ENCODE measurements at regions not wholly inside any gene's neighbourhood (a gene's known extent, or its start where the extent isn't known, plus 50 kb on each side); places are given as distances from the start of the nearest gene placed in this dataset.

DNA sequence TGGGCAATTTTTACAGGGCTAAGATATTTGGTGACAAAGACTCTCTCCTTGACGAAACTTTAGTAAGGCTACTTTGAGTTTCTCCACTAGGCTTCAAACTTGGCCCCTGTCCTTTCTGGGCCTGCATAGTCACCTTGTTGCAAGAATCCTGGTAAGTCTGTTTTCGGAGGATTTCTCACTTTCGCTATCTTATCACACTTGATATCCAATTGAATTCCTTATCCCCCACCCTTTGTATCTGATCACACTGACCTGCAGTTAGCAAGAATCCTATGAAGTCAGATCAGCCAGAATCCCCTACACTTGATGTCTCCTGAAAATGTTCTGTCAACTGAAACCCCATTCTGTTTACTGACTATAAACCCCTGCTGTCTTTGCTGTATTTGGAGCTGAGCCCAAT is 499.8 kb upstream of the GCFC2 start:
- TF ChIP-seq, protein P1, sequence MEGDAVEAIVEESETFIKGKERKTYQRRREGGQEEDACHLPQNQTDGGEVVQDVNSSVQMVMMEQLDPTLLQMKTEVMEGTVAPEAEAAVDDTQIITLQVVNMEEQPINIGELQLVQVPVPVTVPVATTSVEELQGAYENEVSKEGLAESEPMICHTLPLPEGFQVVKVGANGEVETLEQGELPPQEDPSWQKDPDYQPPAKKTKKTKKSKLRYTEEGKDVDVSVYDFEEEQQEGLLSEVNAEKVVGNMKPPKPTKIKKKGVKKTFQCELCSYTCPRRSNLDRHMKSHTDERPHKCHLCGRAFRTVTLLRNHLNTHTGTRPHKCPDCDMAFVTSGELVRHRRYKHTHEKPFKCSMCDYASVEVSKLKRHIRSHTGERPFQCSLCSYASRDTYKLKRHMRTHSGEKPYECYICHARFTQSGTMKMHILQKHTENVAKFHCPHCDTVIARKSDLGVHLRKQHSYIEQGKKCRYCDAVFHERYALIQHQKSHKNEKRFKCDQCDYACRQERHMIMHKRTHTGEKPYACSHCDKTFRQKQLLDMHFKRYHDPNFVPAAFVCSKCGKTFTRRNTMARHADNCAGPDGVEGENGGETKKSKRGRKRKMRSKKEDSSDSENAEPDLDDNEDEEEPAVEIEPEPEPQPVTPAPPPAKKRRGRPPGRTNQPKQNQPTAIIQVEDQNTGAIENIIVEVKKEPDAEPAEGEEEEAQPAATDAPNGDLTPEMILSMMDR (IDR thresholded peaks at IDR 0.05), result no peak
- TF ChIP-seq ZFX (IDR thresholded peaks at IDR 0.05; ENCODE audit: borderline replicate concordance), result no peak
